ENCODE measurements at regions not wholly inside any gene's neighbourhood (a gene's known extent, or its start where the extent isn't known, plus 50 kb on each side); places are given as distances from the start of the nearest gene placed in this dataset.

- CTCF ChIA-PET = no interaction called here
- no peak for ATAC-seq
- H3K4me1 Mint-ChIP-seq = no peaks in the 10 kb centered on the region
- H3K27ac Mint-ChIP-seq = no peak overlapping the region
- H3K4me3 Mint-ChIP-seq = no peak overlapping the region
- TF ChIP-seq MAX (CRISPR knock-in tag; IDR thresholded peaks at IDR 0.05) = no peak
- TF ChIP-seq SMAD4 (CRISPR knock-in tag; IDR thresholded peaks at IDR 0.05) = no peak
- TF ChIP-seq GABPB1 (CRISPR knock-in tag; IDR thresholded peaks at IDR 0.05) = no peak
- TF ChIP-seq PRDM15 (CRISPR knock-in tag; IDR thresholded peaks at IDR 0.05) = no peak
- TF ChIP-seq RORB (CRISPR knock-in tag; IDR thresholded peaks at IDR 0.05) = no peak
- no peak for TF ChIP-seq HMGXB4 (CRISPR knock-in tag; IDR thresholded peaks at IDR 0.05)
- TF ChIP-seq E2F1 (CRISPR knock-in tag; IDR thresholded peaks at IDR 0.05) = no peak
- TF ChIP-seq RELA (CRISPR knock-in tag; IDR thresholded peaks at IDR 0.05; ENCODE audit: borderline replicate concordance) = no peak
- TF ChIP-seq GTF2I (CRISPR knock-in tag; conservative IDR thresholded peaks at IDR 0.05) = no peak
- peaks cover 7% of the 10 kb centered on the region; the same call in 1 of the 2 replicates for H3K9me3 Mint-ChIP-seq
- H3K36me3 Mint-ChIP-seq = no peaks in the 10 kb centered on the region
- H3K27me3 Mint-ChIP-seq (ENCODE audit: low read depth) = no peaks in the 10 kb centered on the region
- no peak for DNase-seq (ENCODE audit: low spot score)
- POLR2A ChIA-PET = no interaction called here
Observed at GRCh38 chr11:95585069-95585751, 204.4 kb downstream of the FAM76B start.

GRCh38 chr11:95584589-95584988, 205.0 kb downstream of the FAM76B start:
- no peaks in the 10 kb centered on the region for H3K27me3 Mint-ChIP-seq (ENCODE audit: low read depth)
- no peaks in the 10 kb centered on the region for H3K4me1 Mint-ChIP-seq
- no peaks in the 10 kb centered on the region for H3K36me3 Mint-ChIP-seq
- H3K9me3 Mint-ChIP-seq = peaks cover 8% of the 10 kb centered on the region
- H3K27ac Mint-ChIP-seq = no peak overlapping the region
- no peak for ATAC-seq
- ChIA-PET CTCF (no interaction called here), POLR2A (no interaction called here)
- DNase-seq (ENCODE audit: low spot score) = no peak
- no peak overlapping the region for H3K4me3 Mint-ChIP-seq
- TF ChIP-seq EMX1 (CRISPR knock-in tag; IDR thresholded peaks at IDR 0.05) = no peak
- TF ChIP-seq ELF4 (CRISPR knock-in tag; IDR thresholded peaks at IDR 0.05; ENCODE audit: low read depth) = no peak
- no peak for TF ChIP-seq ATF6 (CRISPR knock-in tag; IDR thresholded peaks at IDR 0.05)
- no peak for TF ChIP-seq ZNF219 (CRISPR knock-in tag; IDR thresholded peaks at IDR 0.05; ENCODE audit: borderline replicate concordance)
- TF ChIP-seq NFATC4 (CRISPR knock-in tag; IDR thresholded peaks at IDR 0.05) = no peak
- no peak for TF ChIP-seq OVOL2 (CRISPR knock-in tag; IDR thresholded peaks at IDR 0.05; ENCODE audit: borderline replicate concordance)
- no peak for TF ChIP-seq ZNF512 (CRISPR knock-in tag; IDR thresholded peaks at IDR 0.05; ENCODE audit: borderline replicate concordance)
- no peak for TF ChIP-seq AFF4 (CRISPR knock-in tag; IDR thresholded peaks at IDR 0.05; ENCODE audit: borderline replicate concordance)
- TF ChIP-seq SMAD4 (CRISPR knock-in tag; IDR thresholded peaks at IDR 0.05) = no peak
- TF ChIP-seq NR1H2 (CRISPR knock-in tag; IDR thresholded peaks at IDR 0.05) = no peak
- no peak for TF ChIP-seq TCF7 (CRISPR knock-in tag; IDR thresholded peaks at IDR 0.05; ENCODE audit: low read depth)

All from WTC11 (cell line).